GM18517 (cell line): ENCODE measurements at regions not wholly inside any gene's neighbourhood (a gene's known extent, or its start where the extent isn't known, plus 50 kb on each side); places are given as distances from the start of the nearest gene placed in this dataset.

Experiments used
- ATAC-seq: cut with Tn5 transposase; IDR thresholded peaks from one replicate; pipeline ENCODE4 v1.9.1; 2021; ENCODE audit warnings: mild to moderate bottlenecking, moderate library complexity; ENCODE audit not compliant: unreplicated experiment

DNA sequence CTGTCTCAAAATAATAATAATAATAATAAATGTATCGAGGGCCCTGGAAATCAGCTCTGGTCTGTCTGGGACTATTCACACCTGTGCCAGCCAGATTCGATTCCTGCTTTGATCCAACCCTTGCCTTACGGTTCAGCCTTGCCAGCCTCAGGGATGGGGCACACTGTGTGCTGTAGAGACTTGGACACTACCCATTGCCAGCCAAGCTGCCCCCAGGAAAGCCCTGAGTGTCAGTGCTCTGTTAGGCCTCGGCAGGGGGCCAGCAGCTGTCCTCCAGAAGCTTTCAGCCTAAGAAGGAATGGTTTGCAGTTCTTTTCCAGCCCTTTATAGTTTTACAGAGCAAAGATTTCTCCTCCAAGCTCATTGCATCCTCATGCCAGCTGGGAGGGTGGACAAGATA, 96.2 kb upstream of the RUNX3 start:
- no peak for ATAC-seq

DNA sequence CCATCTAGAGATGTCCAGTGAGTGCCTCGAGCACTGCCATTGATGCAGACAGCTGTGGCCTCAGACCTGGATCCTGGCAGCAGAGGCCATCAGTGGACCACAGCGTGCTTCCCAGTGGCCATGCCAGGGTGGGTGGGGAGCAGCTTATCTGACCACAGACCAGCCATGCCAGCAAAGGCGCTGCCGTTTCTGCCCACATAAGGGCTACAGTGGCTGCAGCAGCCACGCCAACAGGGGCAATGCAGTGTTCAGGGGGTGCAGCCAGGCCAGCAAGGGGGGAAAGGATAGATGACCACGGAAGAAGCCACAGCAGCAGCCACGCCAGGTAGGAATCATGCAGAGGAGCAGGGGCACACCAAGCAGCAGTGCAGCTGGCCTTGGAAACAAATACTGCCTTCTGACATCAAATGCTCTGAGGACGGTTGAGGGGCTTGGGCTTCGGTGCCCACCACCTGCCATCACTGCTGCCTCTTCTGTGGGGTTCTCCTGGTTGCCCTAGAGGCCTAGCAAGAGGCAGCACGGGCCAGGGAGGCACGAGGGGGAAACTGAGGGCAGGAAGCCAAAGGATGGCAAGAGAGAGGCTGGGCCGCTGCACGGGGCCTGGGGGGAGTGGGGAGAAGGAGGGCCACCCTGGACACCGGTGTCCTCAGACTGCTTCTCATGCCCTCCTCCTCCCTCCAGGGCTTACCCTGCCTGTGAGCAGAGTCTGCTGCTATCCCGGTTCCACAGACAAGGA, 94.7 kb upstream of the RUNX3 start:
- no peak for ATAC-seq

DNA sequence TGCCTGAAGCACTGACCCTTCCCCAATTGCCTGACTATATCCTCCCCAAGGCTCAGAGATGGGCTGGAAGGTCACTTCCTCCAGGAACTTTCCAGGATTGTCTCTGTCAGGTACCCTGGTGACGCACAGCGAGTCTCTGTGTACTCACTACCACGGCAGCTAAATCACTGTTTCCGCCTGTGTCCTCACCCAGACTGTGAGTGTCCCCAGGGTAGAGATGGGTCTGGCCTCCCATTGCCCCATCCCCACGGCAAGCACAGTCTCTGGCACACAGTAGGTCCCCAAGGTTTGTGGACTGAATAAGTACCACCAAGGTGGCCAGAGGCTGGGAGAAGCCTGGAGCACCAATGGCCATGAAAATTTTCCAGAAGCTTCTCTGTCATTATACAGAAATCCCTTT, 93.8 kb upstream of the RUNX3 start:
- no peak for ATAC-seq

DNA sequence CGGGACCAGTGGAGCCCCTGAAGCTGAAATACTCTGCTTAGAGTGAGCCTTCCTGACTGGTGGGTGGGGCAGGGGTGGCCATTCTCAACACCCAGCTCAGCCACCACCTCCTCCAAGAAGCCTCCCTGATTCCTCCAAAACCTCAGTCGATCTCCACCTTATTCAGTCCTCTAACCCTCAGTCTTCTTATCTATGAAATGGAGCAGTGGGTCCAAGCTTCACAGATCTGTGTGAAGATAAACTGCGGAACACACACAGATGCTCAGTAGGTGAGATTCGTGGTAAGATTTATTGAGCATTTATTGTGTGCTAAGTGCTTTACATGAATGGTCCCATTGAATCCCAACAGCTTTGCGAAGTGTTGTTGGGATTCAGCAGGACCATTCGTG, 93.1 kb upstream of the RUNX3 start:
- ATAC-seq, result no peak

DNA sequence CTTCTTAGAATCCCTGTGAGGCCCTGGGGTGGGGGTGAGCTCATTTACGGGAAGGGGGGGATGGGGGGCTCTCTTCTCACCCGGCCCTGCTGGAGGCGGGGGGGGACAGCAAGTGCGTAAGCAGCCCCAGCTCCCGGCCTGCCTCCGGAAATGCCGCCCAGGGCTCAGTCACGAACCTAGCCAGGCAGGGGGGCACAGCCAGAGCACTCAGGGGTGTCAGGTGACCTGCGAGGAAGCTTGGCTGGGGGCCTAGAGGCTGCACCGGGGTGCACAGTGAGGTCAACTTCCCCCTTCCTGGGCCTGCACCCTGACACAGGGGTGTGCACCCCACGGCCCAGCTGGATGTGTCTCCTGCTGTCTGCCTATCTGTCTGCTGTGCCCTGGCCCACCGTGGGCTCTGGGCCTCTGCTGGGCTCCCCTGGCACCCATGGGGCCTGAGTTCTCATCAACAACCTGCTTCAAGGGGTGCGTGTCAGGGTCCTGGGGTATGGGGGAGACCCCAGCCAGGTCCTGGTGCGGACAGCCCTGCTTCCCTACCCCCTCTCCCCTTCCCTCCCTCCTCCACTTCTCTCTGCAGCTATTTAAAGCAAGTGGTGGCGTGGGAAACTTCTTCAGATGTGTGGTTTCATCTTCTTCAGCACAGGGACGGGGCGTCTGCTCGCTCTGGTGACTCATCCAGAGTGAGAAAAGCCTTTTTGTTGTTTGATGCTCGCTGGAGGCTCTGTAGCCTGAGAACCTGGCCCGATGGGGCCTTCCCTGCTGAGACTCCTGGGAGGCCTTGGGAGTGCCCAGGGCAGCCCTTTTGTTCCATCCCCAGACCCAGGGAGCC, 92.5 kb upstream of the RUNX3 start:
- ATAC-seq, result peak; percentile 78

DNA sequence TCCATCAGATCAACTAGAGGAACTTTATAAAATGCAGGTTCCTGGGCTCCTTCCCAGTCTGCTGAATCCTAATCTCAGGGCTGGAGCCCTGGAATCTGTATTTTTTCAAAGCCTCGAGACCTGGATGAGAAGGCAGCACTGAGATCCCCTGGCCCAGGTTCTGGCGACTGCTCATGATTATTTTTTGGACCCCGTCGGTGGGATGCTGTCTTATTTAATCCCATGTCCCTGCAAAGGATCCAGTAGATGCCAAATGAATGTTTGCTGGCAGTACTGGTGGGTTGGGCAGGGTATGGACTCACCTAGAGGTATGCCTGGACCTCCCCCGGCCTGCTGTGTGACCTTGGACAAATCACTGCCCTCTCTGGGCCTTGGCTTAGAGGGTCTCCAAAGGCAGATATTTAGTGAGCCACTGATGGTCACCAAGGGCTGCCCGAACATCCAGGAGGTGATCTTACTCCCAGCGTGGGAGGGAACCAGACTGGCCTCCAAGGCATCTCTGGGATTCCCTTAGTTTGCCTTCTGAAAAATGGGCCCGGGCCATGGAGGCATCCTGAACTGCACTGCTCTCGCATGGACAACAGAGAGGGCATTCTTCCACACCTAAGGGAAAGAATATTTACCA, 91.6 kb upstream of the RUNX3 start:
- no peak for ATAC-seq

DNA sequence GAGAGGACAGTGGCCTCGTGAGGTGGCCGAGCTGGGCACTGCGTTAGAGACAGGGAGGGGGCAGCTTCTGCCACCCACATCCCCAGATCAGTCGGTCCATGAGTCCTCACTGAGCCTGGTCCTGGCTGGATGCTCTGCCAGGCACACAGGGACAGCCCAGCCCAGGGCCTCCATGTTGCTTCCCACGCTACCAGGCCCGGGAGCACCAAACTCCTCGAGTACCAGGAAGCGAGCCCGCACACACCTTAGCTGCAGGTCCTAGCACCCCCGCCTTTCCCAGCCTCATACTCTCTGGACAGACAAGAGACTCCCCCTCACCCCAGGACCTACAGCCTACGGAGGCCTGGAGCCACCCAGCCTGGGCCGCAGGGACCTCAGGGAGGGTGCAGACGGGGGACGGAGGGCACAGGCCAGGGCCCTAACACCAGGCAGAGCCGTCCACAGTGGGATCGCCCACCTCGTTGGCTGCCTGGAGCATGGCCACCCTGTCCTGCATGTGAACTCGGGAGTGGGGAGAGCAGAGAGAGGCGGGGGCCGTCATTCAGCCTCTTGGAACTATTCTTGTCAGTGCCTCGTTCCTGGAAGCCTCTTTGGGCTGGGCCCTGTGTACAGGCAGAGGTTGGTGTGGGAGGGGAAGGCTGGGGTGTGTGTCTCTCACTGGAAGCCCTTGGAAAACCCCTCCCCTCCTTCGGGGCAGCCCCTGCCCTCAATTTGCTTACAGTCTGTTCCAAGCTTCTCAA, 90.9 kb upstream of the RUNX3 start:
- ATAC-seq, result no peak

DNA sequence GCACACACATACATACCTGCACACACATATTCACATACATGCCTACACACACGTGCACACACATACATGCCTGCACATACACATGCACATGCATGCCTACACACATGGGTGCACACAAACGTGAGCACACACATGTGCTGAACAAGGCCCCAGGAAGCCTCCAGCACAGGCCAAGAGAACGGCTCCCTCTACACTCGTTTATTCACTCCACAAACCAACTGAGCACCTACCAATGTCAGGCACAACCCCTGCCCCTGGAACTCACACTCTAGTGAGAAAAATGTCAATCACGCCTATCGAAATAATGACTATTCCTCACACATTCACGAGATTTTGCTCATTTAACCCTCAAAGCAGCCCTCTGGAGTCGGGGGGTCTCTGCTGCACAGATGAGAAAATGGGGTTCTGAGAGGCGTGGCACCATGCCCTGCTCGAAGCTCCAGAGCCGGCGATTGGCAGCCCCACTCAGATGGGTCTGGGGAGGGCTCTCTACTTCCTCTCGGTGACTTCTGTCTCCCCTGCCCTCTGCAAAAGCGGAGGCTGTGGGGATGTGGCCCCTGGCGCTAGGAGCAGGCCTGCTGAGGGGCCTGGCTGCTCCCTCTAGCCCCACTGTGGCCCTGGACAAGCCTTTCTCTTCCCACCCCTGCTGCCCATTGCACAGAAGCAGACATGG, 90.2 kb upstream of the RUNX3 start:
- ATAC-seq, result no peak

DNA sequence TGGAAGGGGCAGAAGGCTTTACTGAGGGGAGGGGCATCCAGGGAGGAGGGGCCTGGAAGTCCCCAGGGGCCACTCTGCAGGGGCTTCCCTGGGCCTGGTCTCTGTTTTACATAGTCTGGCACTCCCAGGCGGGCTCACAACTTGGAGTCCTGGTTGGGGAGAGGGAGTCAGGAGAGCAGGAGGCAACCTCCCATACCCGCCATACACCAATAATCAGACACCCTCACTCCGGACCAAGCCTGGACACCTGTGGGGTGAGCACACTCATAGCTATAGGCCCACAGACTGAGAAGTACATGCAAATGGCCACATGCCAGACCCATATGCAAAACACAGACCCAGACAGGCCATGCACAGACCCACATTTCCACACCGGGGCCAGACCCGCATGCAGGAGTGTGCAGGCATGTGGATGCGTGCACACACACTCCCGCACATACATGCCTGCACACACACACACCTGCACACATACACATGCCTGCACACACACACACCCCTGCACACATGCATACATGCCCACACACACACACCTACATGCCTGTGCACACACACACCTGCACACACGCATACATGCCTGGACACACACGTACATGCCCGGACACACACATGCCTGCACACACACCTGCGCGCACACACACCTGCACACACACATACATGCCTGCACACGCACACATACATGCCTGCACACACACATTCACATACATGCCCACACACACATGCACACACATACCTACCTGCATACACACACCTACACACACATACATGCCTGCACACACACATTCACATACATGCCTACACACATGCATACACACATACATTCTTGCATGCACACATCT, 89.5 kb upstream of the RUNX3 start:
- ATAC-seq, result peak; percentile 60

DNA sequence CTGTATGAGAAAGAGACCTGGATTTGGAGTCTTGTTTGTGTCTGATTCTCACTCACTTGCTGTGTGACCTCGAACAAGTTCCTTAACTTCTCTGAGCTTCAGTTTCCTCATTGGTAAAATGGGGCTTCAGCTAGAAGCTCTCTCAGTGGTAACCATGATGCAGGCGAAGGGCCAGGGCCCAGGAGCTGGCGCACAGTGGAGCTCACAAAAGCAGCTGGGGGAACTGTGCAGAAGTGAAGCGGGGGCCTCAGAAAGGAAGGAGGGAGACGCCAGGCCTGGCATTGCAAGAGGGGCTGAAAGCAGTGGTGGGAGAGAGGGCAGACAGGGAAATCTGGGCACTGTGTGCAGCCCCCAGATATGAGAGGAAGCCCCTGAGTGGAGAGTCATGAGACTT, 88.9 kb upstream of the RUNX3 start:
- ATAC-seq, result no peak

DNA sequence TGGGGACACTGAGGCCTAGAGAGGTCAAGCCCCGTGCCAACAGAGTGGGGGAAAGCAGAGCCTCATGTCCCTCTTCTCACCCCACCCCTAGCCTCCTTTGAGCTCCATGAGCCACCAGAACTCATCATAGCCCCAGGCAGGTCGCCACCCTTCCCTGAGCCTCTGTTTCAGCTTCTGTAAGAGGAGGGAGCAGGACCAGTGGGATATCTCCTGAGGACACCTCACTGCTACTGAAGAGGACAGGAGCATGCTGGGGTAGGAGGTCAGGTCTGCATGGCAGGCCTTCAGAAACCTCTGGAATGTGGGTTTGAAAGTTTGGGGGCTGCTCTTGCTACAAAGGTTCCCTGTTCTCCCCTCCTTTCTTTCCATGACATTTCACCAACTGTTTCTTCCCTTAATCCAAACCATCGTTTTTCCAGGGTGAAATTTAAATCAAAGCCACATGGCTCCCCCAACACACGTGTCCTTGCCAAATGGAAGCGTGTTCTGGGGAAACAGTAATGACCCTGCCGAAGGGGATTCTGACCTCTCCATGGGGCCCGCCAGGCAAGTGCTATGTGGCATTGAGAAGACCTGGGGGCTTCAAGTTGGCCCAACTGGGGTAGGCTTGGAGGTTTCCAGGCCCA, 88.1 kb upstream of the RUNX3 start:
- no peak for ATAC-seq

DNA sequence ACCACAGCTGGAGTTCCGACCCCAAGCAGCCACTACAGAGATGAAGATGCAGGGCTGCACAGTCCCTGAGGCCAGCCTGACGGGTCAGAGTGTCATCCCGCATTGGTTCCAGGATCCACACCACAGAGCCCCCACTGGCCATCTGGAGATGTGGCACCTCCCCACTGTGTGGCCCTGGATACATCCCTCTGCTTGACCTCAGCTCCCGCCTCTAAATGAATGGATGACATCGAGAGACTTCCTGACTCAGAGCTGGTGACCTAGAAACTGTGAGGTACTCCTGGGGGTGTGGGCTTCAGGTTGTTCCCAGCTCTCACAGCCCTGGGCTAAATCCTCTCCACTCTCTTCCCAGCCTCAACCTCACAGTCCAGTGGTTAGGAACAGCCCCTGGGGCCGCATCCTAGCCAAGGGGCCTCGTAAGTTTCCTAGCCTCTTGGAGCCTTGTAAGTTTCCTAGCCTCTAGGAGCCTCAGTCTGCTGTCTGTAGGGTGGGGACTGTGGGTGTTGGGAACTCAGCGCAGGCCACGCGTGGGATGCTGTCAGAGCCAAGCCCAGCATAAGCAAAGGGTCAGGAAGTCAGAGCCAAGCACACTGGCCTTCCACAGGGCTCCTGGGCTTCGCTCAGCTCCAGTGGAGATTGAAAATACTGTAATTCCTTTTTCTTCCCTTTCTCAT, 87.5 kb upstream of the RUNX3 start:
- no peak for ATAC-seq

DNA sequence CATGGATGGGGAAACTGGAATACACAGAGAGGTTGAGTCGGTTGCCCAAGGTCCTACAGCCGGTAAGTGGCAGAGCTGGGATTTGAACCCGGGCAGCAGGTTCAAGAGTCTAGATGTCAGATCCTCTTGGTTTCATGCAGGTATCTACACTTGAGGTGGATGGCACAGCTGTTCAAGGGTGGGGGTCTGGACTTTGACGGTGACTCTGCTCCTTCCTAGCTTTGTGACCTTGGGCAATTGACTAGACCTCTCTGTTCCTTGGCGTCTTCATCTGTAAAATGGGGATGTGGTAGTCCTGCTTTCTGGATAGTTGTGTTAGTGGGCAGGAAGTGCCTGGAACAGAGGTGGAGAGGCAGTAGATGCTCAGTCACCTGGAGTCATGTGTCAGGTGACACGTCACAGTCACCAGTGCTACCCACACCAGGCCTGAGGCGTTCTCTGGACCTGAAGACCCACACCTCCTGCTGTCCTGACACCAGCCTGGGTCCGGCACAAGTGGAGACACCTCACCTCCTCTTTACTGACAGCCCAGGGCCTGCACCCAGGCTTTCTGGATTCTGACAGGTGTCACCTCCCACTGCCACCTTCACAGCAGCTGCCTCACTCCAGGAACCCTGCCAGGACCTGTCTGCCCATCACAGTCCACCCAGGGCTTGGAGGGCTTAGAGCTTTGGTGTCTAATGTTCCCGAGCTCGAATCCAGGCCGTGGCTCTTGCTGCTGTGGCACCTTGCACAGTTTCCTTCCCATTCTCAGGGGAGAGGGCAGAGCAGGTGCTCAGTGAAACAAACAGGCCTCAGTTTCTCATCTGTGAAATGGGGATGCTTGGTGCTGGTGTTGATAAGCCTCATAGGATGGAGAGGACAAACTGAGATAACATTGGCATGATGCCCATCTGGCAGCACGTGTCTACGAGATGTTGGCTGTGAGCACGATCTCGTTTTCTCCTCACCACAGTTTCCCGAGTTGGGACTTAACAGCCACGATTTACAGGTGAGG, 83.2 kb upstream of the RUNX3 start:
- ATAC-seq, result no peak

DNA sequence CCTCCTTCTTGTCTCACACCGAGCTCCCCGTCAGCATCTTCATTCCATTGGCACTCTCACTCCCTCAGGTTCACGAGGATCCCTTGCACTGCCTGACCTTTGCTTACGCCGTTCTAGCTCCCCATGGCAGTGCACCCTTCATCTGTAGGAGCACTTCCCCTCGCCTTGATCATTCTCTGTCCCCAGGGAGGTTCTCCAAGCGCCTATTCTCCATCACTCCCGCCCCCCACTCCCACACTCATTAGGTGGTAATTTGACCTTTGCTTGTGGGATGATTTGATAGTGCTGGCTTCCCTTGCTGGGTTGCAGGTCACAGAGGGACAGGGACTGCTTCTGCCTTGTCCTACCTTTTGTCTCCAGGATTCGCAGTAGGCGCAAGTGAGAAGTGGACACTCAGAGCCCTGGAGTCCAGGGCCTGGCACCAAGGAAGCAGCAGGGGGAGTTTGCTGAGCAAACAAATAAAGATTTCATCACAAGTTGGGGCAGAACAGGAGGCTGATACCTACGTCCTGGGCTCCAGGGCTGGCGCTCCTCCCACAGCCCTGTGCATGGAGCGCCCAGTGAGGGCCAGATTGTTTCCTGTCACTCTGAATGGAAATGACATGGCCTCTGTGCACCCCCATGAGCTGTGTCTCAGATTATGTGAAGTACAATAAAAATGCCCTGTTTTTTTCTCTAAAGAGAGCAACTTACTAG, 82.0 kb upstream of the RUNX3 start:
- ATAC-seq, result no peak

DNA sequence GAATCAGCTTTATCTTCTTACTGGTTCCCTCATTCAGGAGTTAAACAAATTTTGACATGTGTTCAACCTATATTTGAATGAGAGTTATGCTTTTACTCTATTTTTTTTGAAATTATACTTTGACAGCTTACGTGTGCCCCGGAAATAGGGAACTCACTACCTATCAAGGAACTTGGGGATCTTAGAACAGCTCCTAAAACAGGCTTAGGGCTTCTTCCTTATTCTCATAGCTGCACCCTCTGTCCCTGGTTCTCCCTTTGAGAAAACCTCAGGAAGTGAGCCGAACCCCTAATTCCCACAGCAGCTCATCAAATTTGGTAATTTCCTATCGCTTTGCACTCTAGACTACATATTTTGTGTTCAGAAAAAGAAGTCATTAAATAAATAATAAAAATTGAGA, 81.2 kb upstream of the RUNX3 start:
- no peak for ATAC-seq

DNA sequence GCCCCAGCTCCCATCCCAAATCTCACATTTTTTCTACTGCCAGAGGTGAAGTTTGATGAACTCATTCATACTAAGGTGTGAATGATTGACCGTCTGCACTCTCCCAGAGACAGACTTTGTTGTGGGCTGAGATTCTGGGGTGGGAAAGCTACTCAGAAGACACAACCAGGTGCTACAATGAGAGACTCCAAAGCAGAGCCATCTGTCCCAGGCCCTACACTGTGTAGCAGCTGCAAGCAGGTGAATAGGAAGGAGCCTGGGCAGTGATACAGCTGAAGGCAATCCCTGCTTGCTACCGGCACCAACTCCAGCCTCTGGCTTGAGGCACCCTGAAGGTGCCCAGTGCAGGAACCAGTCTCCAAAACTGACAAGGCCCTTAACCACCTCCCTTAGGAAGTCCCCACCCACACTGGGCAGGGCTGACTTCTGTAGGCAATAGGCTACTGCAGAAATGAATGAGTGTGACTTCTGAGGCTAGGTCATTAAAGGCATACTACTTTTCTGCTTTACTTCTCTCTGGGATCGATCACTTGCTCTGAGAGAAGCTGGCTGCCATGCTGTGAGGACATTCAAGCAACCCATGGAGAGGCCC, 79.7 kb upstream of the RUNX3 start:
- no peak for ATAC-seq

DNA sequence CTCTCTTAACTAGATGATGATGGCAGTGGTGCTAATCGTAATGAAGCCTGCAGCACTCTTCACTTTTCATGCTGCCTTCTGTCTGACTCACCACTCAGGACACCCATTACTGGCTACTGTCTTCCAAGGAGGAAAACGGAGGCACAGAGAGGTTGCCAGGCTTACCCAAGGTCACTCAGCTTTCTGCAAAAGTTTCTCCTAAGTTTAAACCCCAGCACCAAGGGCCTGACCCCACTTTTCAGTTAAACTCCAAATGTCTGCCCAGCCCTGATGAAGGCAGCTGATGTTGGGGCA, 78.1 kb upstream of the RUNX3 start:
- no peak for ATAC-seq
